GM23338 (cell line): ENCODE measurements at regions not wholly inside any gene's neighbourhood (a gene's known extent, or its start where the extent isn't known, plus 50 kb on each side); places are given as distances from the start of the nearest gene placed in this dataset.

Source experiments
- ATAC-seq: fragments of 200-7000 bp; cut with Tn5 transposase; 3 replicates; pipeline ENCODE4 v1.9.1; 2020
- DNase-seq: peaks from one replicate; pipeline ENCODE4 v3.0.0-alpha.2; 2015; ENCODE audit warnings: low spot score
- H2AFZ ChIP-seq: fragments of 200-600 bp; sonication (generic); 2 replicates; pipeline ENCODE4 v1.8.0; 2016; ENCODE audit warnings: antibody characterized with exemption, mild to moderate bottlenecking, moderate library complexity
- H3F3A ChIP-seq: fragments of 200-600 bp; sonication (generic); replicated peaks from 2 replicates; pipeline ENCODE4 v1.8.0; 2017; ENCODE audit warnings: antibody characterized with exemption, mixed run types, low read depth
- H3K27ac ChIP-seq: fragments of 200-600 bp; sonication (generic); 2 replicates; pipeline ENCODE4 v1.6.1; 2016; ENCODE audit warnings: low read depth
- H3K27me3 ChIP-seq: fragments of 200-600 bp; sonication (generic); 2 replicates; pipeline ENCODE4 v1.8.0; 2016; ENCODE audit warnings: mild to moderate bottlenecking, mixed run types, moderate library complexity; ENCODE audit not compliant: insufficient read depth
- H3K36me3 ChIP-seq: fragments of 200-600 bp; sonication (generic); 2 replicates; pipeline ENCODE4 v1.8.0; 2016; ENCODE audit warnings: mild to moderate bottlenecking; ENCODE audit not compliant: insufficient read depth
- H3K4me1 ChIP-seq: fragments of 200-600 bp; sonication (generic); 2 replicates; pipeline ENCODE4 v1.8.0; 2016; ENCODE audit warnings: mild to moderate bottlenecking, moderate library complexity; ENCODE audit not compliant: insufficient read depth
- H3K4me2 ChIP-seq: fragments of 200-600 bp; sonication (generic); 2 replicates; pipeline ENCODE4 v1.7.1; 2017; ENCODE audit warnings: mixed run types
- H3K4me3 ChIP-seq: fragments of 200-600 bp; sonication (generic); 2 replicates; pipeline ENCODE4 v1.6.1; 2016; ENCODE audit warnings: mixed run types
- H3K79me2 ChIP-seq: fragments of 200-600 bp; sonication (generic); replicated peaks from 2 replicates; pipeline ENCODE4 v1.8.0; 2017; ENCODE audit warnings: mild to moderate bottlenecking; ENCODE audit not compliant: insufficient read depth
- H3K9me2 ChIP-seq: fragments of 200-600 bp; sonication (generic); 2 replicates; pipeline ENCODE4 v1.8.0; 2017; ENCODE audit not compliant: insufficient read depth
- H4K20me1 ChIP-seq: fragments of 200-600 bp; sonication (generic); replicated peaks from 2 replicates; pipeline ENCODE4 v1.8.0; 2017; ENCODE audit warnings: mild to moderate bottlenecking; ENCODE audit not compliant: insufficient read depth
- H3K27ac Mint-ChIP-seq: 2 replicates; pipeline ENCODE4 v1.8.0; 2020; ENCODE audit warnings: inconsistent platforms, mild to moderate bottlenecking, moderate library complexity, mixed read lengths
- H3K27me3 Mint-ChIP-seq: 3 replicates; pipeline ENCODE4 v1.8.0; 2022; ENCODE audit warnings: low read depth, mild to moderate bottlenecking, moderate library complexity, mixed read lengths, inconsistent platforms; ENCODE audit not compliant: insufficient read depth, poor library complexity
- H3K36me3 Mint-ChIP-seq: 3 replicates; pipeline ENCODE4 v1.8.0; 2021; ENCODE audit warnings: low read depth, mild to moderate bottlenecking, inconsistent platforms, moderate library complexity, mixed read lengths
- H3K4me1 Mint-ChIP-seq: 3 replicates; pipeline ENCODE4 v1.8.0; 2020; ENCODE audit warnings: mild to moderate bottlenecking, inconsistent platforms, mixed read lengths
- H3K4me3 Mint-ChIP-seq: 3 replicates; pipeline ENCODE4 v1.8.0; 2021; ENCODE audit warnings: moderate library complexity, mild to moderate bottlenecking, inconsistent platforms, mixed read lengths
- H3K9me3 Mint-ChIP-seq: 3 replicates; pipeline ENCODE4 v1.8.0; 2020; ENCODE audit warnings: moderate library complexity, mild to moderate bottlenecking, inconsistent platforms, mixed read lengths
- CREB1 ChIP-seq: fragments of 250-450 bp; sonication (Bioruptor Pico); IDR thresholded peaks from 2 replicates; pipeline ENCODE4 v1.5.0; 2020; ENCODE audit warnings: low read depth, mild to moderate bottlenecking, moderate library complexity
- CTCF ChIP-seq, 2 experiments: fragments of 200-600 bp in 1 of 2; sonication (generic) in 1 of 2; conservative IDR thresholded peaks; 2 replicates each; pipeline versions ENCODE4 v1.5.1 to v1.6.1; 2016 to 2017; ENCODE audit warnings: antibody characterized with exemption in 2 of 2, low read depth in 2 of 2, mild to moderate bottlenecking in 2 of 2, moderate library complexity in 1 of 2
- EZH2 ChIP-seq: fragments of 200-600 bp; sonication (generic); IDR thresholded peaks from one replicate; pipeline ENCODE4 v1.8.0; 2017; ENCODE audit warnings: antibody characterized with exemption, mild to moderate bottlenecking, low read depth; ENCODE audit not compliant: unreplicated experiment
- EZH2phosphoT487 ChIP-seq: fragments of 200-600 bp; sonication (generic); IDR thresholded peaks from one replicate; pipeline ENCODE4 v1.8.1; 2018; ENCODE audit warnings: antibody characterized with exemption; ENCODE audit not compliant: unreplicated experiment
- JUNB ChIP-seq: IDR thresholded peaks from one replicate; pipeline ENCODE4 v1.6.1; 2016; ENCODE audit warnings: antibody characterized with exemption; ENCODE audit not compliant: unreplicated experiment
- NANOG ChIP-seq: IDR thresholded peaks from 2 replicates; pipeline ENCODE4 v1.6.1; 2016; ENCODE audit warnings: antibody characterized with exemption, borderline replicate concordance
- POLR2AphosphoS5 ChIP-seq: IDR thresholded peaks from 2 replicates; pipeline ENCODE4 v1.6.1; 2016; ENCODE audit warnings: antibody characterized with exemption, low read depth
- REST ChIP-seq: IDR thresholded peaks from one replicate; pipeline ENCODE4 v1.6.1; 2018; ENCODE audit warnings: antibody characterized with exemption; ENCODE audit not compliant: unreplicated experiment
- STAT1 ChIP-seq: IDR thresholded peaks from one replicate; pipeline ENCODE4 v1.6.1; 2016; ENCODE audit warnings: antibody characterized with exemption; ENCODE audit not compliant: unreplicated experiment
- ZNF114 ChIP-seq: fragments of 250-450 bp; sonication (Bioruptor Pico); IDR thresholded peaks from 2 replicates; pipeline ENCODE4 v1.5.0; 2020; ENCODE audit warnings: mild to moderate bottlenecking, moderate library complexity
- ZNF331 ChIP-seq: fragments of 250-450 bp; sonication (Bioruptor Pico); IDR thresholded peaks from 2 replicates; pipeline ENCODE4 v1.5.0; 2020; ENCODE audit warnings: low read depth, mild to moderate bottlenecking, moderate library complexity
- TF ChIP-seq, protein P1 (sequence below): fragments of 250-450 bp; sonication (Bioruptor Pico); IDR thresholded peaks from 2 replicates; pipeline ENCODE4 v1.5.0; 2020; ENCODE audit warnings: mild to moderate bottlenecking, moderate library complexity
- TF ChIP-seq, protein P2 (sequence below): IDR thresholded peaks from 2 replicates; pipeline ENCODE4 v1.6.1; 2016; ENCODE audit warnings: antibody characterized with exemption

DNA sequence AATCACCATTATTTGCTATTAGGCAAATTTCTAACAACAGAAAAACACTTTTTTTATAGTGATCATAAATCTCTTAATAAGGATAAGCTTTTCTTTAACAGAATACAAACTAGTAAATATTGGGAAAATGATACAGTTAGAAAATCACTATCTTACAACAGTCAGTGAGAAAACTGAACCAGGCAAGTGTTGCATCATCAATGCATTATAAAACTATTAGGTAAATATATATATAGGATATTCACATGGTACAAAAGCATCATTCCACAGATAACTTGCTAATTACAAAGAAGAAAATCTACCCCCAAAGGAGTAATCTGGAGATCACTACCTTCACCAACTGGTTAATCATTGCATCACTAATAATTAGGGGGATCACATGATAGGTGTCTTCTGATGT is 652.1 kb downstream of the HACE1 start:
- H3K27me3 Mint-ChIP-seq: no peaks in the 10 kb centered on the region
- DNase-seq (no peak), ATAC-seq (no peak)
- TF ChIP-seq, protein P1, sequence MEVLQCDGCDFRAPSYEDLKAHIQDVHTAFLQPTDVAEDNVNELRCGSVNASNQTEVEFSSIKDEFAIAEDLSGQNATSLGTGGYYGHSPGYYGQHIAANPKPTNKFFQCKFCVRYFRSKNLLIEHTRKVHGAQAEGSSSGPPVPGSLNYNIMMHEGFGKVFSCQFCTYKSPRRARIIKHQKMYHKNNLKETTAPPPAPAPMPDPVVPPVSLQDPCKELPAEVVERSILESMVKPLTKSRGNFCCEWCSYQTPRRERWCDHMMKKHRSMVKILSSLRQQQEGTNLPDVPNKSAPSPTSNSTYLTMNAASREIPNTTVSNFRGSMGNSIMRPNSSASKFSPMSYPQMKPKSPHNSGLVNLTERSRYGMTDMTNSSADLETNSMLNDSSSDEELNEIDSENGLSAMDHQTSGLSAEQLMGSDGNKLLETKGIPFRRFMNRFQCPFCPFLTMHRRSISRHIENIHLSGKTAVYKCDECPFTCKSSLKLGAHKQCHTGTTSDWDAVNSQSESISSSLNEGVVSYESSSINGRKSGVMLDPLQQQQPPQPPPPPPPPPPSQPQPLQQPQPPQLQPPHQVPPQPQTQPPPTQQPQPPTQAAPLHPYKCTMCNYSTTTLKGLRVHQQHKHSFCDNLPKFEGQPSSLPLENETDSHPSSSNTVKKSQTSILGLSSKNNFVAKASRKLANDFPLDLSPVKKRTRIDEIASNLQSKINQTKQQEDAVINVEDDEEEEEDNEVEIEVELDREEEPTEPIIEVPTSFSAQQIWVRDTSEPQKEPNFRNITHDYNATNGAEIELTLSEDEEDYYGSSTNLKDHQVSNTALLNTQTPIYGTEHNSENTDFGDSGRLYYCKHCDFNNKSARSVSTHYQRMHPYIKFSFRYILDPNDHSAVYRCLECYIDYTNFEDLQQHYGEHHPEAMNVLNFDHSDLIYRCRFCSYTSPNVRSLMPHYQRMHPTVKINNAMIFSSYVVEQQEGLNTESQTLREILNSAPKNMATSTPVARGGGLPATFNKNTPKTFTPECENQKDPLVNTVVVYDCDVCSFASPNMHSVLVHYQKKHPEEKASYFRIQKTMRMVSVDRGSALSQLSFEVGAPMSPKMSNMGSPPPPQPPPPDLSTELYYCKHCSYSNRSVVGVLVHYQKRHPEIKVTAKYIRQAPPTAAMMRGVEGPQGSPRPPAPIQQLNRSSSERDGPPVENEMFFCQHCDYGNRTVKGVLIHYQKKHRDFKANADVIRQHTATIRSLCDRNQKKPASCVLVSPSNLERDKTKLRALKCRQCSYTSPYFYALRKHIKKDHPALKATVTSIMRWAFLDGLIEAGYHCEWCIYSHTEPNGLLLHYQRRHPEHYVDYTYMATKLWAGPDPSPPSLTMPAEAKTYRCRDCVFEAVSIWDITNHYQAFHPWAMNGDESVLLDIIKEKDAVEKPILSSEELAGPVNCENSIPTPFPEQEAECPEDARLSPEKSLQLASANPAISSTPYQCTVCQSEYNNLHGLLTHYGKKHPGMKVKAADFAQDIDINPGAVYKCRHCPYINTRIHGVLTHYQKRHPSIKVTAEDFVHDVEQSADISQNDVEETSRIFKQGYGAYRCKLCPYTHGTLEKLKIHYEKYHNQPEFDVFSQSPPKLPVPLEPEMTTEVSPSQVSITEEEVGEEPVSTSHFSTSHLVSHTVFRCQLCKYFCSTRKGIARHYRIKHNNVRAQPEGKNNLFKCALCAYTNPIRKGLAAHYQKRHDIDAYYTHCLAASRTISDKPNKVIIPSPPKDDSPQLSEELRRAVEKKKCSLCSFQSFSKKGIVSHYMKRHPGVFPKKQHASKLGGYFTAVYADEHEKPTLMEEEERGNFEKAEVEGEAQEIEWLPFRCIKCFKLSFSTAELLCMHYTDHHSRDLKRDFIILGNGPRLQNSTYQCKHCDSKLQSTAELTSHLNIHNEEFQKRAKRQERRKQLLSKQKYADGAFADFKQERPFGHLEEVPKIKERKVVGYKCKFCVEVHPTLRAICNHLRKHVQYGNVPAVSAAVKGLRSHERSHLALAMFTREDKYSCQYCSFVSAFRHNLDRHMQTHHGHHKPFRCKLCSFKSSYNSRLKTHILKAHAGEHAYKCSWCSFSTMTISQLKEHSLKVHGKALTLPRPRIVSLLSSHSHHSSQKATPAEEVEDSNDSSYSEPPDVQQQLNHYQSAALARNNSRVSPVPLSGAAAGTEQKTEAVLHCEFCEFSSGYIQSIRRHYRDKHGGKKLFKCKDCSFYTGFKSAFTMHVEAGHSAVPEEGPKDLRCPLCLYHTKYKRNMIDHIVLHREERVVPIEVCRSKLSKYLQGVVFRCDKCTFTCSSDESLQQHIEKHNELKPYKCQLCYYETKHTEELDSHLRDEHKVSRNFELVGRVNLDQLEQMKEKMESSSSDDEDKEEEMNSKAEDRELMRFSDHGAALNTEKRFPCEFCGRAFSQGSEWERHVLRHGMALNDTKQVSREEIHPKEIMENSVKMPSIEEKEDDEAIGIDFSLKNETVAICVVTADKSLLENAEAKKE (CRISPR knock-in tag): no peak
- TF ChIP-seq JUNB (no peak), REST (no peak), STAT1 (no peak), NANOG (no peak), EZH2 (no peak), EZH2phosphoT487 (no peak), ZNF331 (CRISPR knock-in tag) (no peak), POLR2AphosphoS5 (no peak), CTCF (conservative IDR thresholded peaks at IDR 0.05; ENCODE audit: low read depth in 2 of 2) (no peak), CREB1 (CRISPR knock-in tag) (no peak), ZNF114 (CRISPR knock-in tag) (no peak)
- TF ChIP-seq, protein P2, sequence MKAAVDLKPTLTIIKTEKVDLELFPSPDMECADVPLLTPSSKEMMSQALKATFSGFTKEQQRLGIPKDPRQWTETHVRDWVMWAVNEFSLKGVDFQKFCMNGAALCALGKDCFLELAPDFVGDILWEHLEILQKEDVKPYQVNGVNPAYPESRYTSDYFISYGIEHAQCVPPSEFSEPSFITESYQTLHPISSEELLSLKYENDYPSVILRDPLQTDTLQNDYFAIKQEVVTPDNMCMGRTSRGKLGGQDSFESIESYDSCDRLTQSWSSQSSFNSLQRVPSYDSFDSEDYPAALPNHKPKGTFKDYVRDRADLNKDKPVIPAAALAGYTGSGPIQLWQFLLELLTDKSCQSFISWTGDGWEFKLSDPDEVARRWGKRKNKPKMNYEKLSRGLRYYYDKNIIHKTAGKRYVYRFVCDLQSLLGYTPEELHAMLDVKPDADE: no peak
- Histone ChIP-seq H3K27ac (no peak overlapping the region), H3K79me2 (no peaks in the 10 kb centered on the region), H3K4me3 (no peak overlapping the region), H3K4me1 (no peaks in the 10 kb centered on the region), H3K9me2 (peaks cover 5% of the 10 kb centered on the region; the same call in 1 of the 2 replicates), H3K36me3 (no peaks in the 10 kb centered on the region), H2AFZ (no peak overlapping the region), H3K27me3 (no peaks in the 10 kb centered on the region), H4K20me1 (no peaks in the 10 kb centered on the region), H3F3A (no peaks in the 10 kb centered on the region), H3K4me2 (no peak overlapping the region)
- no peak overlapping the region for H3K27ac Mint-ChIP-seq
- H3K36me3 Mint-ChIP-seq: no peaks in the 10 kb centered on the region
- H3K9me3 Mint-ChIP-seq: no peaks in the 10 kb centered on the region
- H3K4me3 Mint-ChIP-seq: no peak overlapping the region
- no peaks in the 10 kb centered on the region for H3K4me1 Mint-ChIP-seq
